DND-41 (cell line): ENCODE measurements at regions not wholly inside any gene's neighbourhood (a gene's known extent, or its start where the extent isn't known, plus 50 kb on each side); places are given as distances from the start of the nearest gene placed in this dataset.

ENCODE experiments used
- EZH2 ChIP-seq: IDR thresholded peaks from 3 replicates; pipeline ENCODE4 v1.6.1; 2012; ENCODE audit warnings: borderline replicate concordance, low read depth, mild to moderate bottlenecking, moderate library complexity, low read length, inconsistent platforms; ENCODE audit not compliant: severe bottlenecking
- TF ChIP-seq, protein P1 (sequence below): IDR thresholded peaks from 2 replicates; pipeline ENCODE4 v1.5.1; 2012; ENCODE audit warnings: borderline replicate concordance, low read length, moderate library complexity, mild to moderate bottlenecking; ENCODE audit not compliant: poor library complexity, severe bottlenecking; ENCODE audit errors: extremely low read depth

DNA sequence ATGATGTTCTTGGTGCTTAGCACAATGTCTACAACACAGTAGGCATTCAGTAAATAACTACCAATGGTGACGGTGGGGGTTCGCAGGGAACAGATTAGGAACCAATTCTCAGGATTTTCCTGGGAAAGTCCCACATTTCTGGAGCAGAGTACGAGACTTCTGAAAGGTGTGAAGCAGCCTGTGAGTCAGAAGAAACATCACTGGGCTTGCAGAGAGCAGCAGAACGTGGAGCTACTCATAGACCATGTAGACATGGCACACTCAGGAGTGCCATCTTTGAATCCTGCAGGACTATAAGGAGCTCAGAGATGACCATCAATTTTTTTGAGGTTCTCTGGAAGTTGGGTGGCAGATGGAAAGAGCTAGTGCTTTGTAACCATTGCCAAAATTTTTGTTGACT, 106.6 kb upstream of the ANKRD55 start:
- TF ChIP-seq, protein P1, sequence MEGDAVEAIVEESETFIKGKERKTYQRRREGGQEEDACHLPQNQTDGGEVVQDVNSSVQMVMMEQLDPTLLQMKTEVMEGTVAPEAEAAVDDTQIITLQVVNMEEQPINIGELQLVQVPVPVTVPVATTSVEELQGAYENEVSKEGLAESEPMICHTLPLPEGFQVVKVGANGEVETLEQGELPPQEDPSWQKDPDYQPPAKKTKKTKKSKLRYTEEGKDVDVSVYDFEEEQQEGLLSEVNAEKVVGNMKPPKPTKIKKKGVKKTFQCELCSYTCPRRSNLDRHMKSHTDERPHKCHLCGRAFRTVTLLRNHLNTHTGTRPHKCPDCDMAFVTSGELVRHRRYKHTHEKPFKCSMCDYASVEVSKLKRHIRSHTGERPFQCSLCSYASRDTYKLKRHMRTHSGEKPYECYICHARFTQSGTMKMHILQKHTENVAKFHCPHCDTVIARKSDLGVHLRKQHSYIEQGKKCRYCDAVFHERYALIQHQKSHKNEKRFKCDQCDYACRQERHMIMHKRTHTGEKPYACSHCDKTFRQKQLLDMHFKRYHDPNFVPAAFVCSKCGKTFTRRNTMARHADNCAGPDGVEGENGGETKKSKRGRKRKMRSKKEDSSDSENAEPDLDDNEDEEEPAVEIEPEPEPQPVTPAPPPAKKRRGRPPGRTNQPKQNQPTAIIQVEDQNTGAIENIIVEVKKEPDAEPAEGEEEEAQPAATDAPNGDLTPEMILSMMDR: no peak
- no peak for TF ChIP-seq EZH2
